ENCODE measurements at regions not wholly inside any gene's neighbourhood (a gene's known extent, or its start where the extent isn't known, plus 50 kb on each side); places are given as distances from the start of the nearest gene placed in this dataset.

DNA sequence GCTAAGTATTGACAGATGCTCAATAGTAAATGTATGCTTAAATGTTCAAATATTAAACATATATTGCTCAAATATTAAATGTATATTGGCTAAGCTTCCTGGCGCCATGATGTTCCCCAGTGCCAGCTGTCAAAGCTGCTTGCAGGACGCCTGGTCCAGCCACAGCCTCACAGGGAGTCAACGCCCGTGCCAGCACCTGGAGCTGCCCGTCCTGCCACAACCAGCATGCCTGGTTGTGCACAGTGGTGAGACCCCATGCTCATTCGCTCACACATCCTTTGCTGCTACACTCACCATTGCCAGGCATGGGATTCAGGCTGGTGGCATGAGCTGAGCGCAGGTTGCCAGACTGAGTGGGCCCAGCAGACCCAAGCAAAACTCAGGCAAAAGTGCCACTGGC, 926.9 kb upstream of the EDIL3 start:
- TF ChIP-seq, protein P1, sequence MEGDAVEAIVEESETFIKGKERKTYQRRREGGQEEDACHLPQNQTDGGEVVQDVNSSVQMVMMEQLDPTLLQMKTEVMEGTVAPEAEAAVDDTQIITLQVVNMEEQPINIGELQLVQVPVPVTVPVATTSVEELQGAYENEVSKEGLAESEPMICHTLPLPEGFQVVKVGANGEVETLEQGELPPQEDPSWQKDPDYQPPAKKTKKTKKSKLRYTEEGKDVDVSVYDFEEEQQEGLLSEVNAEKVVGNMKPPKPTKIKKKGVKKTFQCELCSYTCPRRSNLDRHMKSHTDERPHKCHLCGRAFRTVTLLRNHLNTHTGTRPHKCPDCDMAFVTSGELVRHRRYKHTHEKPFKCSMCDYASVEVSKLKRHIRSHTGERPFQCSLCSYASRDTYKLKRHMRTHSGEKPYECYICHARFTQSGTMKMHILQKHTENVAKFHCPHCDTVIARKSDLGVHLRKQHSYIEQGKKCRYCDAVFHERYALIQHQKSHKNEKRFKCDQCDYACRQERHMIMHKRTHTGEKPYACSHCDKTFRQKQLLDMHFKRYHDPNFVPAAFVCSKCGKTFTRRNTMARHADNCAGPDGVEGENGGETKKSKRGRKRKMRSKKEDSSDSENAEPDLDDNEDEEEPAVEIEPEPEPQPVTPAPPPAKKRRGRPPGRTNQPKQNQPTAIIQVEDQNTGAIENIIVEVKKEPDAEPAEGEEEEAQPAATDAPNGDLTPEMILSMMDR (IDR thresholded peaks at IDR 0.05), result no peak
- TF ChIP-seq POLR2AphosphoS5 (IDR thresholded peaks at IDR 0.05) (no peak), EP300 (IDR thresholded peaks at IDR 0.05) (no peak)
